SJSA1 (cell line): ENCODE measurements at regions not wholly inside any gene's neighbourhood (a gene's known extent, or its start where the extent isn't known, plus 50 kb on each side); places are given as distances from the start of the nearest gene placed in this dataset.
A peak's percentile ranks its signal among the peaks of the same experiment; 100 is the strongest.

ENCODE experiments used
- DNase-seq, 2 experiments: peaks; one replicate each; pipeline ENCODE4 v3.0.0-alpha.2; 2015 to 2020; ENCODE audit warnings: low spot score in 2 of 2, low read depth in 1 of 2
- H3K27ac ChIP-seq: fragments of 250-450 bp; sonication (Bioruptor Pico); 2 replicates; pipeline ENCODE4 v1.5.1; 2020; ENCODE audit warnings: mild to moderate bottlenecking, moderate library complexity
- H3K27me3 ChIP-seq: fragments of 250-450 bp; sonication (Bioruptor Pico); replicated peaks from 2 replicates; pipeline ENCODE4 v1.5.1; 2020; ENCODE audit warnings: mild to moderate bottlenecking, moderate library complexity
- H3K36me3 ChIP-seq: fragments of 250-450 bp; sonication (Bioruptor Pico); 2 replicates; pipeline ENCODE4 v1.5.1; 2020; ENCODE audit warnings: mild to moderate bottlenecking
- H3K4me1 ChIP-seq: fragments of 250-450 bp; sonication (Bioruptor Pico); replicated peaks from 2 replicates; pipeline ENCODE4 v1.6.1; 2021; ENCODE audit warnings: mild to moderate bottlenecking
- H3K4me3 ChIP-seq: fragments of 250-450 bp; sonication (Bioruptor Pico); 2 replicates; pipeline ENCODE4 v1.5.1; 2020; ENCODE audit warnings: mild to moderate bottlenecking
- H3K9me3 ChIP-seq: fragments of 250-450 bp; sonication (Bioruptor Pico); replicated peaks from 2 replicates; pipeline ENCODE4 v1.5.1; 2020; ENCODE audit warnings: mild to moderate bottlenecking

GRCh38 chr3:66140743-66141372 lies 79.9 kb upstream of the SLC25A26 start:
- H3K27me3 ChIP-seq = no peaks in the 10 kb centered on the region
- H3K36me3 ChIP-seq = no peaks in the 10 kb centered on the region
- peaks cover 13% of the 10 kb centered on the region for H3K4me1 ChIP-seq
- H3K27ac ChIP-seq = no peak overlapping the region
- H3K4me3 ChIP-seq = no peak overlapping the region
- DNase-seq = peak in 1 of 2 experiments; percentile 4
- H3K9me3 ChIP-seq = no peaks in the 10 kb centered on the region

GRCh38 chr3:66140106-66140505 lies 80.7 kb upstream of the SLC25A26 start:
- no peak for DNase-seq
- peaks cover 13% of the 10 kb centered on the region for H3K4me1 ChIP-seq
- no peaks in the 10 kb centered on the region for H3K9me3 ChIP-seq
- H3K27ac ChIP-seq = no peak overlapping the region
- H3K4me3 ChIP-seq = no peak overlapping the region
- no peaks in the 10 kb centered on the region for H3K27me3 ChIP-seq
- no peaks in the 10 kb centered on the region for H3K36me3 ChIP-seq

- no peaks in the 10 kb centered on the region for H3K36me3 ChIP-seq
- no peak overlapping the region for H3K4me3 ChIP-seq
- H3K27me3 ChIP-seq = no peaks in the 10 kb centered on the region
- H3K4me1 ChIP-seq = peaks cover 13% of the 10 kb centered on the region
- H3K9me3 ChIP-seq = no peaks in the 10 kb centered on the region
- no peak for DNase-seq
- H3K27ac ChIP-seq = no peak overlapping the region
Observed at GRCh38 chr3:66139415-66139814, 81.4 kb upstream of the SLC25A26 start.

- H3K4me1 ChIP-seq = peaks cover 13% of the 10 kb centered on the region
- H3K27ac ChIP-seq = no peak overlapping the region
Observed at GRCh38 chr3:66138336-66139313, 82.2 kb upstream of the SLC25A26 start.

GRCh38 chr3:66136597-66136996 lies 84.2 kb upstream of the SLC25A26 start:
- Histone ChIP-seq H3K4me3 (no peak overlapping the region), H3K9me3 (no peaks in the 10 kb centered on the region), H3K27me3 (no peaks in the 10 kb centered on the region), H3K36me3 (no peaks in the 10 kb centered on the region), H3K4me1 (peaks cover 22% of the 10 kb centered on the region), H3K27ac (no peak overlapping the region)
- DNase-seq = no peak

More at GRCh38 chr3:66138336-66139313, 82.2 kb upstream of the SLC25A26 start:
- Histone ChIP-seq H3K27me3 (no peaks in the 10 kb centered on the region), H3K9me3 (no peaks in the 10 kb centered on the region), H3K4me3 (no peak overlapping the region), H3K36me3 (no peaks in the 10 kb centered on the region)
- DNase-seq = peak; percentile 12 to 48

GRCh38 chr3:66133853-66134445 lies 86.9 kb upstream of the SLC25A26 start:
- H3K9me3 ChIP-seq = no peaks in the 10 kb centered on the region
- H3K4me3 ChIP-seq = no peak overlapping the region
- H3K27me3 ChIP-seq = no peaks in the 10 kb centered on the region
- no peak overlapping the region for H3K27ac ChIP-seq
- H3K36me3 ChIP-seq = no peaks in the 10 kb centered on the region
- DNase-seq = no peak
- peaks cover 9% of the 10 kb centered on the region for H3K4me1 ChIP-seq

- peaks cover 9% of the 10 kb centered on the region for H3K4me1 ChIP-seq
- no peak overlapping the region for H3K27ac ChIP-seq
- H3K36me3 ChIP-seq = no peaks in the 10 kb centered on the region
- no peaks in the 10 kb centered on the region for H3K27me3 ChIP-seq
- no peak overlapping the region for H3K4me3 ChIP-seq
- H3K9me3 ChIP-seq = no peaks in the 10 kb centered on the region
- DNase-seq = peak in 1 of 2 experiments; percentile 22
Observed at GRCh38 chr3:66133050-66133757, 87.6 kb upstream of the SLC25A26 start.

- Histone ChIP-seq H3K27ac (no peak overlapping the region), H3K4me1 (peaks cover 9% of the 10 kb centered on the region), H3K36me3 (no peaks in the 10 kb centered on the region), H3K27me3 (no peaks in the 10 kb centered on the region), H3K4me3 (no peak overlapping the region), H3K9me3 (no peaks in the 10 kb centered on the region)
- DNase-seq = no peak
Observed at GRCh38 chr3:66128623-66129022, 89.9 kb upstream of the MAGI1 start.

- Histone ChIP-seq H3K27me3 (no peaks in the 10 kb centered on the region), H3K9me3 (no peaks in the 10 kb centered on the region), H3K4me1 (peaks cover 24% of the 10 kb centered on the region), H3K4me3 (no peak overlapping the region), H3K36me3 (no peaks in the 10 kb centered on the region), H3K27ac (no peak overlapping the region)
- DNase-seq = peak in 1 of 2 experiments; percentile 15
Observed at GRCh38 chr3:66121318-66121717, 82.6 kb upstream of the MAGI1 start.

GRCh38 chr3:66115858-66116654 lies 77.3 kb upstream of the MAGI1 start:
- H3K9me3 ChIP-seq = no peaks in the 10 kb centered on the region
- H3K4me1 ChIP-seq = peaks cover 30% of the 10 kb centered on the region
- peak overlapping the region; percentile 92 for H3K27ac ChIP-seq
- H3K27me3 ChIP-seq = no peaks in the 10 kb centered on the region
- H3K36me3 ChIP-seq = no peaks in the 10 kb centered on the region
- H3K4me3 ChIP-seq = no peak overlapping the region
- peak; percentile 89 to 90 for DNase-seq

- DNase-seq = no peak
- Histone ChIP-seq H3K4me1 (peaks cover 28% of the 10 kb centered on the region), H3K27ac (no peak overlapping the region), H3K27me3 (no peaks in the 10 kb centered on the region), H3K9me3 (no peaks in the 10 kb centered on the region), H3K36me3 (no peaks in the 10 kb centered on the region), H3K4me3 (no peak overlapping the region)
Observed at GRCh38 chr3:66113542-66113941, 74.8 kb upstream of the MAGI1 start.

- Histone ChIP-seq H3K4me1 (peaks cover 24% of the 10 kb centered on the region), H3K36me3 (no peaks in the 10 kb centered on the region), H3K4me3 (no peak overlapping the region), H3K9me3 (no peaks in the 10 kb centered on the region), H3K27ac (no peak overlapping the region), H3K27me3 (no peaks in the 10 kb centered on the region)
- no peak for DNase-seq
Observed at GRCh38 chr3:66110840-66111239, 72.1 kb upstream of the MAGI1 start.

- no peaks in the 10 kb centered on the region for H3K27me3 ChIP-seq
- no peak overlapping the region for H3K4me3 ChIP-seq
- H3K4me1 ChIP-seq = peaks cover 15% of the 10 kb centered on the region
- no peaks in the 10 kb centered on the region for H3K36me3 ChIP-seq
- no peak overlapping the region for H3K27ac ChIP-seq
- no peaks in the 10 kb centered on the region for H3K9me3 ChIP-seq
- DNase-seq = peak in 1 of 2 experiments; percentile 15
Observed at GRCh38 chr3:66107855-66108254, 69.1 kb upstream of the MAGI1 start.
